BLaER1 (cell line): ENCODE measurements at regions not wholly inside any gene's neighbourhood (a gene's known extent, or its start where the extent isn't known, plus 50 kb on each side); places are given as distances from the start of the nearest gene placed in this dataset.

Source experiments
- H3K27ac ChIP-seq: shearing (Covaris generic); formaldehyde crosslinking; 2 replicates; pipeline ENCODE4 v1.8.1; 2022
- H3K27me3 ChIP-seq: shearing (Covaris generic); formaldehyde crosslinking; 2 replicates; pipeline ENCODE4 v1.8.1; 2022
- H3K36me3 ChIP-seq: shearing (Covaris generic); formaldehyde crosslinking; 2 replicates; pipeline ENCODE4 v1.8.1; 2022
- H3K4me1 ChIP-seq: shearing (Covaris generic); formaldehyde crosslinking; 2 replicates; pipeline ENCODE4 v1.8.1; 2022
- H3K4me2 ChIP-seq: shearing (Covaris generic); formaldehyde crosslinking; 2 replicates; pipeline ENCODE4 v1.8.1; 2022
- H3K4me3 ChIP-seq: shearing (Covaris generic); formaldehyde crosslinking; 2 replicates; pipeline ENCODE4 v1.8.1; 2022
- H3K9ac ChIP-seq: shearing (Covaris generic); formaldehyde crosslinking; 2 replicates; pipeline ENCODE4 v1.8.1; 2022
- H3K9me3 ChIP-seq: shearing (Covaris generic); formaldehyde crosslinking; 2 replicates; pipeline ENCODE4 v1.8.1; 2022
- H4K20me1 ChIP-seq: shearing (Covaris generic); formaldehyde crosslinking; 2 replicates; pipeline ENCODE4 v1.8.1; 2022
- Cebpa-rat ChIP-seq: shearing (Covaris generic); IDR thresholded peaks from 2 replicates; pipeline ENCODE4 v1.8.1; 2022

DNA sequence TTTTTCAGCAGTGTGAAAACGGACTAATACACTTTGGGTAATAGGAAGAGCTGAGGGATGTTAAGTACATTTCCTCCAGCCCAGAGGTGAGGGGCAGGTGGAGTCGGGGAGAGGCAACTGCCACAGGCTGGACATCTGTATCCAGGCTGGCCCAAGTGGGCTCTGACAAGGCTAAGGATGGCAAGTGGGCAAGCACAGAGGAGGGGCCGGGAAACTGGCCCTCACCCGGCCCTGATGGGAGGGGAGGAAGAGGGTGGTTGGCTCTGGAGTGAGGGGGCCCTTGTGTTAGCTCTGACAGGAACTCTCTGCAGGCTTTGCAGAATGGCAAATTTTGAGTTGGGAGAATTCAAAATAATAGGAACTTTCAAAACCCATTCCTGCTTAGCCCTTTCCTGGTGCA, 251.0 kb upstream of the TNRC6C start:
- H3K27ac ChIP-seq = no peak overlapping the region
- H3K4me2 ChIP-seq = no peak overlapping the region
- H3K27me3 ChIP-seq = no peaks in the 10 kb centered on the region
- H3K4me1 ChIP-seq = no peaks in the 10 kb centered on the region
- TF ChIP-seq Cebpa-rat = no peak
- no peaks in the 10 kb centered on the region for H4K20me1 ChIP-seq
- H3K9me3 ChIP-seq = peaks cover 62% of the 10 kb centered on the region
- H3K4me3 ChIP-seq = no peak overlapping the region
- peaks cover 10% of the 10 kb centered on the region; the same call in 1 of the 2 replicates for H3K36me3 ChIP-seq
- H3K9ac ChIP-seq = no peak overlapping the region

DNA sequence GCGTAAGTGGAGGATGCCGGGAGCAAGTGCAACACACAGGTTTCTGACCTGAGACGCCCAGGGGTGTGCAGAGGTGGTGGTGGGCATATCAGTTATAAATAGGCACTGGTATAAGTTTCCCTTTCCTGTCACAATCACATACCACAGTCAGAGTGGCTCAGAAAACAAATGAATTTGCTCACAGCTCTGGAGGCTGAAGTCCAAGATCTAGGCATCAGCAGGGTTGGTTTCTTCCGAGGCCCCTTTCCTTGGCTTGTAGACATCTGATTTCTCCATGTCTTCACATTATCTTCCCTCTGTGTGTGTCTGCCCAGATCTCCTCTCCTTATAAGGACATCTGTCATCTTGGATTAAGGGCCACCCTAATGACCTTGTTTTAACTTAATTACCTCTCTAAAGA, 250.5 kb upstream of the TNRC6C start:
- H3K9me3 ChIP-seq = peaks cover 59% of the 10 kb centered on the region
- no peaks in the 10 kb centered on the region for H3K4me1 ChIP-seq
- H3K36me3 ChIP-seq = peaks cover 10% of the 10 kb centered on the region; the same call in 1 of the 2 replicates
- H3K9ac ChIP-seq = no peak overlapping the region
- no peak overlapping the region for H3K4me3 ChIP-seq
- H4K20me1 ChIP-seq = no peaks in the 10 kb centered on the region
- no peak for TF ChIP-seq Cebpa-rat
- H3K27me3 ChIP-seq = no peaks in the 10 kb centered on the region
- no peak overlapping the region for H3K4me2 ChIP-seq
- H3K27ac ChIP-seq = no peak overlapping the region

DNA sequence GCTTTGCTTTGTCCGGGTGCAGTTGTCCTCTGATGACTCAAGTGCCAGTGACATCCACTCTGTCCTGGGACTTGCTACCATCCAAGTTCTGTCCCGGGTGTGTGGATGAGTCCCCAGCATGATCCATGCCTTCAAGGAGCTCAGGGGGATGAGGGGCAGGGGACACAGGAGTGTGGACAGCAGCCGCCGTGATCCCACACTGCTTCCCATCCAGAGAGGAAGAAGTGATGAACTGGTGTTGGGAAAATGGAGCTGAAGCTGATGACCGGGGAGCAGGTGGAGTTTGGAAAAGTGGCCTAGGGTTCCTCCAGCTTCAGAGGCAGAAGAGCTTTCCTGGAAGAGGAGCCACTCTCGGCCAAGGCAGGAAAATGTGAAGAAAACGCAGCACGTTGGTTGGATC, 249.6 kb upstream of the TNRC6C start:
- H3K9me3 ChIP-seq = peaks cover 51% of the 10 kb centered on the region
- no peak for TF ChIP-seq Cebpa-rat
- no peak overlapping the region for H3K27ac ChIP-seq
- H4K20me1 ChIP-seq = no peaks in the 10 kb centered on the region
- no peak overlapping the region for H3K4me3 ChIP-seq
- H3K4me2 ChIP-seq = no peak overlapping the region
- H3K36me3 ChIP-seq = peaks cover 10% of the 10 kb centered on the region; the same call in 1 of the 2 replicates
- H3K4me1 ChIP-seq = no peaks in the 10 kb centered on the region
- H3K9ac ChIP-seq = no peak overlapping the region
- no peaks in the 10 kb centered on the region for H3K27me3 ChIP-seq

DNA sequence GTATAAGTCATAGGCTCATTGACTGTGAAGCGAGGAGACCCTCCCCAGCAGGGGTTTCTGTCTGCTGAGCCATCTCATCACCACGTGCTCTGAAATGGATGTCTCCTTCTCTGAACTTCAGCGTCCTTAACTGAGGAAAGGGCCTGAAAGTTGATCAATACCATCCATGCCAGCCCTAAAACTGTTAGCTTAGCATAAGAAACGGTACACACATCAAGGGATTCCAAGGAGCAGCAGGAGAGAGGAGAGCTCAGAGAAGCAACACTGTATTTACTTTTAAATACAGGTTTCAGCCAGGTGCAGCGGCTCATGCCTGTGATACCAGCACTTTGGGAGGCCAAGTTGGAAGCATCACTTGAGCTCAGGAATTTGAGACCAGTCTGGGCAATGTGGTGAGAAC, 248.9 kb upstream of the TNRC6C start:
- Histone ChIP-seq H3K9me3 (peaks cover 50% of the 10 kb centered on the region), H3K4me1 (no peaks in the 10 kb centered on the region), H3K27me3 (no peaks in the 10 kb centered on the region), H3K9ac (no peak overlapping the region), H4K20me1 (no peaks in the 10 kb centered on the region), H3K4me2 (no peak overlapping the region), H3K36me3 (peaks cover 5% of the 10 kb centered on the region; the same call in 1 of the 2 replicates), H3K27ac (no peak overlapping the region), H3K4me3 (no peak overlapping the region)
- TF ChIP-seq Cebpa-rat = no peak

DNA sequence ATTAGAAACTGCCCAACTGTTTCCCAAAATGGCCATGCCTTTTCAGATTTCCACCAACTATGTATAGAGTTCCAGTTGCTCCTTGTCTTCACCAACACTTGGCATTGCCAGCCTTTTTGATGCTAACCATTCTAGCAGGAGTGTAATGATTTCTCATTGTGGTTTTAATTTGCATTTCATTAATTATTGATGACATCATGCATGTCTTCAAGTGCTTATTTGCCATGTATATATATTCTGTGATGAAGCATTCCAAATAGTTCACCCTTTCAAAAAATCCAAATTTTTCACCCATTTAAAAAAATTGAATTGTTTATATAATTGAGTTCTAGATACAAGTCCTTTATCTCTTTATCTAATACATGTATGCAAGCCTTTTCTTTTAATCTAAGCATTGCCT, 245.9 kb upstream of the TNRC6C start:
- no peak for TF ChIP-seq Cebpa-rat
- no peak overlapping the region for H3K9ac ChIP-seq
- no peak overlapping the region for H3K4me2 ChIP-seq
- H3K27me3 ChIP-seq = no peaks in the 10 kb centered on the region
- no peak overlapping the region for H3K4me3 ChIP-seq
- no peaks in the 10 kb centered on the region for H3K4me1 ChIP-seq
- H3K36me3 ChIP-seq = no peaks in the 10 kb centered on the region
- no peak overlapping the region for H3K27ac ChIP-seq
- peaks cover 24% of the 10 kb centered on the region for H3K9me3 ChIP-seq
- no peaks in the 10 kb centered on the region for H4K20me1 ChIP-seq

DNA sequence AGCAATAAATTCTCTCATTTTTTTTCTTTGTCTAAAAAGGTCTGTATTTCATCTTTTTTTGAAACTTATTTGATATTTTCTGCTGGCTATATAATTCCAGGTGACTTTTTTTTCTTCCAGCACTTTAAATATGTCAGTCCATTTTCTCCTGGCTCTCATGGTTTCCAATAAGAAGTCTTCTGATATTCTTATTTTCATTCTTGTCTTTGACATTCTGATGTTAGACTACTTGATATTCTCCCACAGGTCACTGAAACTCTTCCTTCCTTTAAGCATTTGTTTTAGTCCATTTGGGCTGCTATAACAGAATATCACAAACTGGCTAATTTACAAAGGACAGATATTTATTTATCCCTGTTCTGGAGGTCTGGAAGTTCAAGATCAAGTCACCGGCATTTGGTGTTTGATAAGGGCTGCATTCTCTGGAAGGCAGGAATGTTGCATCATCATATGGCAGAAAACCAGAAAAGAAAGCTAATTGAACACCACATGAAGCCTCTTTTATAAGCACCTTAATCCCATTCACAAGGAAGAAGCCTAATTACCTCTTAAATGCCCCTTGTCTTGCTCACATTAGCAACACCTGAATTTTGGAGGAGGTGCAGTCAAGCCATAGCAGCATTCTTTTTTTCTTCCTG, 242.1 kb upstream of the TNRC6C start:
- Histone ChIP-seq H3K27ac (no peak overlapping the region), H3K9me3 (peaks cover 24% of the 10 kb centered on the region), H3K36me3 (no peaks in the 10 kb centered on the region), H3K4me2 (no peak overlapping the region), H4K20me1 (no peaks in the 10 kb centered on the region), H3K9ac (no peak overlapping the region), H3K27me3 (no peaks in the 10 kb centered on the region), H3K4me3 (no peak overlapping the region), H3K4me1 (peaks cover 5% of the 10 kb centered on the region; the same call in 1 of the 2 replicates)
- no peak for TF ChIP-seq Cebpa-rat

DNA sequence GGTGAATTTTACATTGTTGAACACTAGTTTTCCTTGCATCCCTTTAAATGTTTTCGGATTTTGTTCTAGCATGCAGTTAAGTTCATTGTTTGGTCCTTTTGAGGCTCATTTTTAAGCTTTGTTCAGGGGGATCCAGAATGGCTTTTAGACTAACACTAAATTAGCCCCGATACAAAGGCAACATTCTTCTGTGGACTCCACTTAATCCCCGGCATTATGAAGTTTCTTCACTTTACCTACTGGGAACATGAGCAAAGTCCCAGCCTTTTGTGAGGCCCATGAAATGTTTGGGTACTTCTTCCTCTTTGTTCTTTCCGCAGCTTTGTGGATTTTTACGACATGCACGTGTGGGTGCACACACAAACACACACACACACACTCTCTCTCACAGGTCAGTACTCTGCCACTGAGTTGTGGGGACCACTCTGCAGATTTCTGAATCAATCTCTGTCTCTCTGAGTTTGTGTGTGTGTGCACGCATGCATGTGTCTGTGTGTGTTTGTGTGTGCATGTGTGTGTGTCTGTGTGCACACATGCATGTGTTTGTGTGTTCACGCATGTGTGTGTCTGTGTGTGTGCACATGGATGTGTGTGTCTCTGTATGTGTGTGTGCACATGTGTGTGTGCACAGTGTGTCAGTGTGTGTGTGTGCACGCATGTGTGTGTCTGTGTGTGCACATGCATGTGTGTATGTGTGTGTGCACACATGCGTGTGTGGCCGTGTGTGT, 240.4 kb upstream of the TNRC6C start:
- Histone ChIP-seq H3K9ac (no peak overlapping the region), H3K4me2 (no peak overlapping the region), H3K36me3 (no peaks in the 10 kb centered on the region), H3K9me3 (peaks cover 16% of the 10 kb centered on the region), H3K27ac (no peak overlapping the region), H4K20me1 (no peaks in the 10 kb centered on the region), H3K4me3 (no peak overlapping the region), H3K4me1 (peaks cover 22% of the 10 kb centered on the region), H3K27me3 (no peaks in the 10 kb centered on the region)
- no peak for TF ChIP-seq Cebpa-rat

DNA sequence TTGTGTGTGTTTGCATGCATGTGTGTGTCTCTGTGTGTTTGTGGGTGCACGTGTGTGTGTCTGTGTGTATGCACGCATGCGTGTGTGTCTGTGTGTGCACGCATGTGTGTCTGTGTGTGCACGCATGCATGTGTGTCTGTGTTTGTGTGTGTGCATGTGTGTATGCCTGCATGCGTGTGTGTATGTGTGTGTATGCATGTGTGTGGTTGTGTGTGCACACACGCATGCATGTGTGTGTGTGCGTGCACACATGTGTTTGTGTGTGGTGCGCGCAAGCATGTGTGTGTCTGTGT, 239.9 kb upstream of the TNRC6C start:
- Histone ChIP-seq H3K36me3 (no peaks in the 10 kb centered on the region), H3K4me3 (no peak overlapping the region), H3K27me3 (no peaks in the 10 kb centered on the region), H3K9me3 (peaks cover 16% of the 10 kb centered on the region), H3K4me1 (peaks cover 28% of the 10 kb centered on the region), H3K4me2 (no peak overlapping the region), H3K9ac (no peak overlapping the region), H3K27ac (no peak overlapping the region), H4K20me1 (no peaks in the 10 kb centered on the region)
- TF ChIP-seq Cebpa-rat = no peak

DNA sequence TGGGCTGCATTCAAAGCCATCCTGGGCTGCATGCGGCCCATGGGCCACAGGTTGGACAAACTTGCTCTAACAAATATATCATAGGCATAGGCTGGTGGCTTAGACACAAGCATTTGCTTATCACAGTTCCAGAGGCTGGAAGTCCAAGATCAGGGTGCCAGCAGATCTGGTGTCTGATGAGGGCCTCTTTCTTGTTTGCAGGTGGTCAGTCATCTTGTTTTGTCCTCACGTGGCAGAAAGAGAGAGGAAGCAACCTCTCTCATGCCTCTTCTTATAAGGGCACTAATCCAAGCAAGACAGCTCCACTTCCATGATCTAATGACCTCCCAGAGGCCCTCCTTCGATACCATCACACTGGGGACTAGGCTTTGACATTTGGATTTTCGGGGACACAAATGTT, 238.7 kb upstream of the TNRC6C start:
- no peaks in the 10 kb centered on the region for H4K20me1 ChIP-seq
- no peak overlapping the region for H3K9ac ChIP-seq
- peaks cover 39% of the 10 kb centered on the region for H3K4me1 ChIP-seq
- no peaks in the 10 kb centered on the region for H3K27me3 ChIP-seq
- no peaks in the 10 kb centered on the region for H3K36me3 ChIP-seq
- H3K4me3 ChIP-seq = no peak overlapping the region
- H3K4me2 ChIP-seq = no peak overlapping the region
- TF ChIP-seq Cebpa-rat = no peak
- H3K9me3 ChIP-seq = peaks cover 10% of the 10 kb centered on the region
- no peak overlapping the region for H3K27ac ChIP-seq

DNA sequence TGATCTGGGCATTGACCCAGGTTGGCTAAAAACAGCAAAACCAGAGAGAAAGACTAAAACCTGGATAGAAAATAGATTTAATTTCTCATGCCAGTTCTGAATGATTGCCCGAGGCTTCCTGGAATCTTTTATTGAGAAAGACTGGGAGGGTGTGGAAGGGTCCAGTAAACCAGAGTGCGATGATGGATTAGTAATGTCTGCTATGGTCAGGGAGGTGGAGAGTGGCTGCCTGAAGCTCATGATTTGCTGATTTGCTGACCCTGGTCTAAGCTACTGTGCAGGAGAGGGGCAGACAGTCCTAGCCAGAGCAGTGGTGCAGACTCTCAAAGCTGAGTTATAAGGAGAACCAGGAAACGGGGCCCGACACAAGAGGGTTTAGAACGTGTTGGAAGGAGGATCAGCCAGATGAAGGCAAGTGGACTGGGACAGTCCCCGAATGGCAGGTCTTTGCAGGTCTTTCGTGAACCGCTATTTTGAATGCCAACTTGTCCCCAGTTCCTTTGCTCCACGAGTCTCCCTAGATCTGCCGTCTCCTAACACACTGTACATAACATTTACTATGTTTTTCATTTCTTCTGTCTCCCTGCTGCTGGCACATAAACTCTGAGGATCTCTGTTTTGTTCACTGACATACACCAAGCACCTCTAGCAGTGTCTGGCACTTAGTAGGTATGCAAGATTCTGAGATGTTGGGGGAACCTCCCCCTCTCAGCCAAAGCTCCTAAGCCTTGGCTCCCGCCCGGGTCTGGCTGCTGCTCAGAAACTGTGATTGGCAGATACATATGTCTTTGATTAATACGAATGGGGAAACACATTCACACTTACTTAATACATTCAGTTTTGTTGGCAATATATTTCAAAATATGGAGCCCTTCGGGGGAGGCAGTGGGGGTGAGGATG, 237.3 kb upstream of the TNRC6C start:
- H3K27me3 ChIP-seq = no peaks in the 10 kb centered on the region
- no peak overlapping the region for H3K4me3 ChIP-seq
- peaks cover 10% of the 10 kb centered on the region for H3K9me3 ChIP-seq
- H3K4me1 ChIP-seq = peaks cover 53% of the 10 kb centered on the region
- no peaks in the 10 kb centered on the region for H3K36me3 ChIP-seq
- H4K20me1 ChIP-seq = no peaks in the 10 kb centered on the region
- no peak for TF ChIP-seq Cebpa-rat
- H3K4me2 ChIP-seq = no peak overlapping the region
- no peak overlapping the region for H3K27ac ChIP-seq
- H3K9ac ChIP-seq = no peak overlapping the region
